Neural cell (in vitro differentiated cells): ENCODE measurements at regions not wholly inside any gene's neighbourhood (a gene's known extent, or its start where the extent isn't known, plus 50 kb on each side); places are given as distances from the start of the nearest gene placed in this dataset.

ENCODE experiments used
- H2AFZ ChIP-seq: fragments of 200-600, 300-800 bp; sonication (generic), shearing (Covaris generic); 2 replicates; pipeline ENCODE4 v1.6.0; 2014; ENCODE audit warnings: low read depth, mild to moderate bottlenecking, antibody characterized with exemption, low read length, moderate library complexity
- H3F3A ChIP-seq: fragments of 200-600 bp; shearing (Covaris generic); 2 replicates; pipeline ENCODE4 v1.6.1; 2016; ENCODE audit warnings: mild to moderate bottlenecking, moderate library complexity, mixed read lengths, antibody characterized with exemption, low read length; ENCODE audit not compliant: insufficient read depth, poor library complexity, severe bottlenecking
- H3K27ac ChIP-seq: fragments of 200-600, 300-800 bp; sonication (generic), shearing (Covaris generic); 2 replicates; pipeline ENCODE4 v1.5.1; 2014; ENCODE audit warnings: mild to moderate bottlenecking, low read length, moderate library complexity
- H3K27me3 ChIP-seq: fragments of 300-800, 200-600 bp; sonication (generic), shearing (Covaris generic); 2 replicates; pipeline ENCODE4 v1.6.0; 2014; ENCODE audit warnings: mild to moderate bottlenecking, low read depth, low read length, moderate library complexity; ENCODE audit not compliant: insufficient read depth
- H3K36me3 ChIP-seq: fragments of 300-800, 200-600 bp; sonication (generic), shearing (Covaris generic); 2 replicates; pipeline ENCODE4 v1.5.1; 2014; ENCODE audit warnings: mild to moderate bottlenecking, antibody characterized with exemption, low read length, moderate library complexity; ENCODE audit not compliant: insufficient read depth
- H3K4me2 ChIP-seq: fragments of 300-800, 200-600 bp; sonication (generic), shearing (Covaris generic); 2 replicates; pipeline ENCODE4 v1.6.0; 2014; ENCODE audit warnings: mild to moderate bottlenecking, low read length
- H3K4me3 ChIP-seq: fragments of 300-800, 200-600 bp; sonication (generic), shearing (Covaris generic); 2 replicates; pipeline ENCODE4 v1.5.1; 2014; ENCODE audit warnings: mild to moderate bottlenecking, low read length, moderate library complexity
- H3K79me2 ChIP-seq: fragments of 200-600 bp; shearing (Covaris generic); replicated peaks from 2 replicates; pipeline ENCODE4 v1.6.0; 2014; ENCODE audit warnings: mild to moderate bottlenecking, low read length, moderate library complexity; ENCODE audit not compliant: insufficient read depth
- H3K9ac ChIP-seq: fragments of 300-800, 200-600 bp; sonication (generic), shearing (Covaris generic); 2 replicates; pipeline ENCODE4 v1.6.1; 2016; ENCODE audit warnings: mild to moderate bottlenecking, low read length, mixed read lengths
- H3K9me2 ChIP-seq: fragments of 200-600 bp; shearing (Covaris generic); 2 replicates; pipeline ENCODE4 v1.6.1; 2016; ENCODE audit warnings: mild to moderate bottlenecking, low read length, mixed read lengths; ENCODE audit not compliant: insufficient read depth
- H3K9me3 ChIP-seq: fragments of 200-600, 300-800 bp; sonication (generic), shearing (Covaris generic); 2 replicates; pipeline ENCODE4 v1.6.1; 2016; ENCODE audit warnings: mild to moderate bottlenecking, mixed run types, low read length, moderate library complexity, mixed read lengths
- H4K20me1 ChIP-seq: fragments of 200-600 bp; shearing (Covaris generic); 2 replicates; pipeline ENCODE4 v1.6.1; 2016; ENCODE audit warnings: mild to moderate bottlenecking, mixed run types; ENCODE audit not compliant: insufficient read depth
- CTCF ChIP-seq: fragments of 450-650 bp; IDR thresholded peaks from 2 replicates; pipeline ENCODE4 v1.5.1; 2014; ENCODE audit warnings: antibody characterized with exemption, mild to moderate bottlenecking, moderate library complexity; ENCODE audit not compliant: poor library complexity, severe bottlenecking
- EP300 ChIP-seq: fragments of 450-650 bp; conservative IDR thresholded peaks from 2 replicates; pipeline ENCODE4 v1.6.1; 2014; ENCODE audit warnings: antibody characterized with exemption, mild to moderate bottlenecking, moderate library complexity; ENCODE audit not compliant: poor library complexity, severe bottlenecking
- EZH2 ChIP-seq: fragments of 200-600, 300-800 bp; shearing (Covaris generic), sonication (generic); IDR thresholded peaks from 2 replicates; pipeline ENCODE4 v1.6.1; 2014; ENCODE audit warnings: antibody characterized with exemption, low read length, borderline replicate concordance, mild to moderate bottlenecking; ENCODE audit not compliant: insufficient read depth, poor library complexity, severe bottlenecking
- MXI1 ChIP-seq: fragments of 450-650 bp; conservative IDR thresholded peaks from 2 replicates; pipeline ENCODE4 v1.6.1; 2014; ENCODE audit warnings: antibody characterized with exemption, mild to moderate bottlenecking; ENCODE audit not compliant: poor library complexity, severe bottlenecking
- POLR2AphosphoS5 ChIP-seq: IDR thresholded peaks from 2 replicates; pipeline ENCODE4 v1.6.1; 2012
- REST ChIP-seq: IDR thresholded peaks from 2 replicates; pipeline ENCODE4 v1.6.1; 2012; ENCODE audit warnings: borderline replicate concordance
- SMC3 ChIP-seq: fragments of 450-650 bp; conservative IDR thresholded peaks from 2 replicates; pipeline ENCODE4 v1.6.1; 2014; ENCODE audit warnings: antibody characterized with exemption, mild to moderate bottlenecking, moderate library complexity; ENCODE audit not compliant: poor library complexity
- TAF1 ChIP-seq: IDR thresholded peaks from 2 replicates; pipeline ENCODE4 v1.6.1; 2012; ENCODE audit warnings: low read depth

- no peak overlapping the region for H3K4me3 ChIP-seq
These were observed 403.0 kb upstream of the SPTLC3 start for GRCh38 chr20:12605751-12606150.

DNA sequence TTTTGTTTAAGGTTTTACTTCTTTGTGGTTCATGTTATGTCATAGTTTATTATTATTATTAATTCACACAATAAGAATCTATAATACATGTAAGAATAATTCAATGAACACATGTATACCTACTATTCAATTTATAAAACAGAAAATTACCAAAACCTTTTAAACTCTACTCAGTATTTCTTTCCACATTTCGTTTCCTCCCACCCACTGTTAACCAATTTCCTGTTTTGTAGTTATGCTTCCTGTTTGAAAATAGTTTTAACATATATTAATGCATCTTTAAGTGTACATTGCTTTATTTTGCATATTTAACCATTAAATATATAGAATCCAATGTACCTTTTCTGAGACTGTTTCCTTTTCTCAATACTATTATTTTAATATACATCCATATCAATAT is 397.9 kb upstream of the SPTLC3 start:
- H3K9ac ChIP-seq = no peak overlapping the region
- H3K79me2 ChIP-seq = no peaks in the 10 kb centered on the region
- no peak overlapping the region for H3K4me2 ChIP-seq
- H3K27ac ChIP-seq = no peak overlapping the region
- no peaks in the 10 kb centered on the region for H3K9me3 ChIP-seq
- H3K36me3 ChIP-seq = no peaks in the 10 kb centered on the region
- no peak overlapping the region for H2AFZ ChIP-seq
- no peaks in the 10 kb centered on the region for H4K20me1 ChIP-seq
- no peak overlapping the region for H3K4me3 ChIP-seq
- no peaks in the 10 kb centered on the region for H3K9me2 ChIP-seq
- H3F3A ChIP-seq = no peaks in the 10 kb centered on the region
- no peak for TF ChIP-seq EZH2
- TF ChIP-seq POLR2AphosphoS5 = no peak
- no peak for TF ChIP-seq MXI1
- no peak for TF ChIP-seq TAF1
- TF ChIP-seq EP300 = no peak
- no peak for TF ChIP-seq SMC3
- TF ChIP-seq CTCF = no peak
- no peaks in the 10 kb centered on the region for H3K27me3 ChIP-seq

More at GRCh38 chr20:12605751-12606150, 403.0 kb upstream of the SPTLC3 start:
- no peak for TF ChIP-seq CTCF
- TF ChIP-seq POLR2AphosphoS5 = peak; percentile 41
- peak; percentile 85 for TF ChIP-seq REST
- TF ChIP-seq EP300 = peak; percentile 71
- H3K36me3 ChIP-seq = no peaks in the 10 kb centered on the region
- no peak overlapping the region for H2AFZ ChIP-seq
- no peaks in the 10 kb centered on the region for H3K27me3 ChIP-seq
- no peaks in the 10 kb centered on the region for H4K20me1 ChIP-seq
- no peaks in the 10 kb centered on the region for H3K79me2 ChIP-seq
- H3K9me3 ChIP-seq = no peaks in the 10 kb centered on the region
- peak overlapping the region; percentile 44 for H3K27ac ChIP-seq
- no peaks in the 10 kb centered on the region for H3F3A ChIP-seq
- no peak overlapping the region for H3K9ac ChIP-seq
- H3K9me2 ChIP-seq = no peaks in the 10 kb centered on the region
- no peak overlapping the region for H3K4me2 ChIP-seq
